ENCODE measurements at regions not wholly inside any gene's neighbourhood (a gene's known extent, or its start where the extent isn't known, plus 50 kb on each side); places are given as distances from the start of the nearest gene placed in this dataset.
A peak's percentile ranks its signal among the peaks of the same experiment; 100 is the strongest.

DNA sequence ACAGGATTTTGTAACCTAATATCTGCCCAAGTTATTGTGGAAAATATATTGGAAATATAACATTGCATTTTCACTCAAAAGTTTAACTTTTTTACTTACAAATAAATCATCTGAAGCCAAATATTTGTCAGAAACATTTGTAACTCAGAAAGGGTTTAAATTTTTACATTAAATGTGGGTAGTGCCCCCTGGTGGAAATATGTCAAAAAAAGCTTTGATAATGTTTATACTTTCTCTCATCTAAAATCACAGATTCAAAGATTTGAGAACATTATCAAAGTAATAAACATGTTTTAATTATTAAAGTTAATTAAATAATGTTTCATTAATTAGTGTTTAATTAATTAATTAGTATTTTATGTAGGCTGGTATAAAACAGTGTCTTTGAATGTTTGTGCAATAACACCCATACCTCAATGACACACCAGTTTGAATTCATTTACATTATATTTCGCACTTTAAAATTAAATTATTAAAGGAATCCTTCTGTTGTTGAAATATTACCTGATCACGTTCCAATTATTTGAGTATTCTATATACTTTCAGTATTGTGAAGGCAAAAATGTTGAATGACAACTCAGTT, 320.1 kb upstream of the FKBP1C start:
- TF ChIP-seq, protein P1, sequence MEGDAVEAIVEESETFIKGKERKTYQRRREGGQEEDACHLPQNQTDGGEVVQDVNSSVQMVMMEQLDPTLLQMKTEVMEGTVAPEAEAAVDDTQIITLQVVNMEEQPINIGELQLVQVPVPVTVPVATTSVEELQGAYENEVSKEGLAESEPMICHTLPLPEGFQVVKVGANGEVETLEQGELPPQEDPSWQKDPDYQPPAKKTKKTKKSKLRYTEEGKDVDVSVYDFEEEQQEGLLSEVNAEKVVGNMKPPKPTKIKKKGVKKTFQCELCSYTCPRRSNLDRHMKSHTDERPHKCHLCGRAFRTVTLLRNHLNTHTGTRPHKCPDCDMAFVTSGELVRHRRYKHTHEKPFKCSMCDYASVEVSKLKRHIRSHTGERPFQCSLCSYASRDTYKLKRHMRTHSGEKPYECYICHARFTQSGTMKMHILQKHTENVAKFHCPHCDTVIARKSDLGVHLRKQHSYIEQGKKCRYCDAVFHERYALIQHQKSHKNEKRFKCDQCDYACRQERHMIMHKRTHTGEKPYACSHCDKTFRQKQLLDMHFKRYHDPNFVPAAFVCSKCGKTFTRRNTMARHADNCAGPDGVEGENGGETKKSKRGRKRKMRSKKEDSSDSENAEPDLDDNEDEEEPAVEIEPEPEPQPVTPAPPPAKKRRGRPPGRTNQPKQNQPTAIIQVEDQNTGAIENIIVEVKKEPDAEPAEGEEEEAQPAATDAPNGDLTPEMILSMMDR (IDR thresholded peaks at IDR 0.05; ENCODE audit: low read depth, low read length), result peak; percentile 66
- TF ChIP-seq EZH2phosphoT487 (IDR thresholded peaks at IDR 0.05; ENCODE audit: low read depth), result no peak

Measured in OCI-LY3 (cell line).